GM03348 (cell line): ENCODE measurements at regions not wholly inside any gene's neighbourhood (a gene's known extent, or its start where the extent isn't known, plus 50 kb on each side); places are given as distances from the start of the nearest gene placed in this dataset.
A peak's percentile ranks its signal among the peaks of the same experiment; 100 is the strongest.
"Not testable (repeated sequence)": the region's sequence is repeated elsewhere in the genome, so short reads cannot be mapped to it uniquely, and the experiment has no call there.

Experiments used
- DNase-seq: peaks from one replicate; pipeline ENCODE4 v3.0.0; 2012; ENCODE audit warnings: low spot score

DNA sequence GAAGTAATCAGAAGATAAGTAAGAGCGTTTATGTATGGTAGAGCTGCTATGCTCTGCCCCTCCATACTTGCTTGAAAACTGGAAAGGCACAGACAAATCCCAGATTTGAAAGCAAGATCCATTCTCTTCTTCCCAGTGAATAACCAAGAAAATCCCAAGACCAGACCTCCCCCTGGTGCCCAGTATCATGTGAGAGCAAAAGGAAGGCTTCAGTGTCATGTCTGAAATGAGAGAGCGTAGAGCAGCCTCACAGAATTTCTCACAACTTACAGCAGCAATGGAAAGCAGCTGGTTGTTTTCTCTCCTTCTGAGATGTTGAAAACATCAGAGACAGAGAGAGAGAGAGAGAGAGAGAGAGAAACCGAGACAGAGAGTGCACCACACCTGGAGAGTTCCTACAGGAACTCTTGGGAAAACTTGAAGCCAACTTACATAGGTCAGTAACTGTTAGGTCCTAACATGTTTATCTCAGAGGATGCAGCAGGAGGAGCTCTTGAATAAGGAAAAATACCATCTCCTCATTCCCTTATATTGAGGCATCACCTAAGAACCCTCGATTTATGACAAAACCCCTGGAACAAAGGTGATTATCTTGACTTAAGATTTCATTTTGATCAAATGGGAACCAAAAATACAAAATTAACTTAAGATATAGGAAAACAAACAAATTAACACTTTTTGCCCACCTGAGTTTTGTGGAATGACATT is 273.3 kb downstream of the NSUN3 start:
- peak; percentile 42 for DNase-seq

DNA sequence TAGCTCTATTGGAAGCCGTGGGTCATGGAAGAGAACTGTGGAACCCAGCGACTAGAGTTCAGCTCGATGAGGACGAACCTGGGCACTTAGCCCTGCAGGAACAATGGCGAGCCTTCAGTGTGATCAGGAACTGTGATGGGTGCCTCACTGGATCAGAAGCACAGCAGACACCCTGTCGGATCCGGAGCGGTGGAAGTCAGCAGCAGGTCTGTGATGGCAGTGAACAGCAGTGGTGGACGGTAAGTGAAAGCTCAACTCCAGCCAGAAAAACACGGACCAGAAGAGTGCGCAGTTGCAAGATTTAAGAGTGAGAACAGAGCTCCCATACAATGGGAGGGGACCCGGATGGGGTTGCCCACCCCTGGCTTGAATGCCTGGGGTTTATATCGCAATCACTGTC is 282.2 kb downstream of the NSUN3 start:
- DNase-seq = no peak

DNA sequence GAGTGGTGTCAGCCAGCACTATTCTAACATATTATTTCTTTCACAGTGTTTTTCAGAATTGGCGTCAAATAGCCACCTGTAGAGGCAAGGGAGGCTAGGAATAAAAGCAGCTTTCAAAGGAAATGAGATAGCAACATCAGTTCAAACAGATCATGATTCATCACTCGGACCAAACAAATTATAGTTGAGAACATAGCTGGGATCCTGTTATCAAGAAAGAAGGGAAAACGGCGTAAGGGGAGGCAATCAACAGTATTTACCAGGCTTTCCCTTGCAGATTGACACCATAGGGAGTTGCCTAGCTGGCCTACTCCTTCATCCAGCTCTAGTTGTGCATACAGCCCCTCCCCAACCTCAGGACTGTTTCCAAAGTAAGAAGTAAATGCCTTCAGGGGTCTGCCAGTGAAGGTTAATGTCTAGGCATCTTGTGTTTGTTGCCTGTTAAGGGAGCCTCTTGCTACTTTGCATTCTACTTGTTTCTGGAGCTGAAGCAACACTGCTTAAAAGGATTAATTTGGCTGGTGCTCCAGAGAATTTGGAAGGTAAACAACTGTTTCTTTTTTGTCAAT is 286.5 kb downstream of the NSUN3 start:
- no peak for DNase-seq

DNA sequence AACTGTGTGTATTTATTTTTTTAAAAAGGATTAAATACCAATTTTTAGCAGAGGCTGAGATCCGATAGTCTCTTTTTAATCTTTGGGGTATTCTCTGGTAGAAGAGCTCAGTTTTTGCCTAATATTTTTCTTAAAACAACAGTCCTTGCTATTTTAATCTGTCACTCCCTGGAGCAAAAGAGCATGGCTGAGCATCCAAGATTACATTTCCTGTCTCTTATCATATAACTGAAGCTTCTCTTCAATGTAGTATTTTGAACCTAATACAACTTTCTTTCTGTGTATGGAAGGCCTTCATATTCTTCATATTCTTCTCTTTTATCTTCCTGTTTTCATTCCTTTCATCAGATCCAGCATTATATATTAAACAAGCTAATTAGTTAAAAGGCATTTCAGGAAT is 293.7 kb downstream of the NSUN3 start:
- DNase-seq = no peak

DNA sequence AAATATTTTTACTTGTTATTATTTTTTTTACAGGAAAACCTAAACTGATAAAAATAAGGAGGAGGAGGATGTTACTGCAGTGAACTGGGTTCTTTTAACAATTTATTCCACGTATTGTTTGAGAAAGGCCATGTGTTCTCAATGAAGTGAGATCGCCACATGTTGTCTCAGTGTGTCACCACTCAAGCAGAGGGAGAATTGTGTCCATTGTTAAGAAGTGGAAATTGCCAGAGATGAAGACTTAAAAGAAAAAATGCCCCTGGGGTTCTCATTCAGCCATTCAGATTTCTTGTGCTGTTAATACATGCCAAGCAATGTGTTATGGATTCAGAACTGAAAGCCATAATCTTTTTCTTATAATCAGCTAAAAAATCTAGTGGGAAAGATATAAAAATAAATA is 297.1 kb downstream of the NSUN3 start:
- no peak for DNase-seq

DNA sequence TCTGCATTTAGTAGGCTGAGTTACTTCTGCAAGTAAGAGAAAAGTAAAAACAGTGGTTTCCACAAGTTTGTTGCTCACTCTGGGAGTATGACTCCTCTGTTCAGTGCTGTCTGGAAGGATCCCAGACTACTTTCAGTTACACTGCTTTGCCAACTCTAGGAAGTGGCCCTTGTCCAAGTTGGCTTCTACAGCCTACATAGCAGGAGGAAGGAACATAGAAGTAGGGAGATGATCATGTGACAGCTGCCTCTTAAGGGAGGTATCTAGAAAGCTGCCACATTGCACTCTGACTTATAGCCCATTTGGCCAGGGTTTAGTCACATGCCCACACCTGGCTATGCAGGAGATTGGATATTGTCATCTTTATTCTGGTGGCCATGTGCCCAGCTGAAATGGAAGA is 298.1 kb downstream of the NSUN3 start:
- DNase-seq = no peak

DNA sequence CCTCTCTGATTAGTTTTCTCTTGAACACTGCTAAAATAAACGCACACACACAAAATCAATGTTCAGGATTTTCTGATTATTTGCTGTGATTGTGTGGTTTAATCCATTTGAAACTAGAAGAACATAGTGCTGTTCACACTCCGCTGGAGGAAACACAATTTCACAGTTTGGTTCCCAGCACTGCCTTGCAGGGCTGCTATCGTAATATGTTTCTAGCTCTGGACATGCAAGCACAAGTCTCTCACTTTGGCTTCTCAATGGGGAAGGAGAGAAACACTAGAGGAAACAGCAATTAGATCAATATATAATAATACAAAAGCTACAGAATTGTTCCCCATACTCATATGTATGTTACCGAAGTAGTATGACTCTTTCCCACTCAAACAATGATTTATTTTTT is 299.5 kb downstream of the NSUN3 start:
- DNase-seq = no peak

DNA sequence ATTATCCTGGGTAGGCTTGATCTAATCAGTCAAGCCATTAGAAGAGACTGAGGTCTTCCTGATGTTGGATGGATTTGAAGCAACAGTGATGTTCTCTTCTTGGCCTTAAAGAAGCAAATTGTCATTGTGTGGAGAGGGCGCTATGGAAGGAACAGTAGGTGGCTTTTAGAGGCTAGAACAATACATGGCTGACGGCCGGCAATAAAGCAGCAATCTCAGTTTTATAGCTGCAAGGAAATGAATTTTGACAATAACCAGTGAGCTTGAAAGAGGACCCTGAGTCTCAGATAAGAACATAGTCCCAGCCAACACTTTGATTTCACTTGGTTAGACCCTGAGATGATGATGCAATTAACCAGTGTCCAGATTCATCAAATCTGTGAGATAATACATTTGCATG is 302.1 kb downstream of the NSUN3 start:
- no peak for DNase-seq

DNA sequence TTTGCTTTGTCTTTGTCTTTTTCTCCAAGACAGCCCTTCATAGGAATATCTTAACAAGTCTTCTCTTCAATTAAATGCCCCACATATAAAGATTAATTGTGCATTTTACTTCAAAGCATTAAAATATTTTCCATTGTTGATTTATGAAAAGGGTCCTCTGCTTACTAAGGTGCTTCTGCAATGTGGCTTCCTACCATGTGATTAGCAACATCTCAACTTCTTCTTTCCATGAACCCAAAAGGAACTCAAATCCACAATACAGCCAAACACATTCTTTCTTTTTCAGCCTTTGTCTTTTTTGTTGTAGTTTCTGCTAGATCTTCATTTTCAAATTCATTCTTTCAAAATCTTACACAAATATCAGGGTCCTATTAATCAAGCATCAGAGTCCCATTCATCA is 309.2 kb downstream of the NSUN3 start:
- no peak for DNase-seq

DNA sequence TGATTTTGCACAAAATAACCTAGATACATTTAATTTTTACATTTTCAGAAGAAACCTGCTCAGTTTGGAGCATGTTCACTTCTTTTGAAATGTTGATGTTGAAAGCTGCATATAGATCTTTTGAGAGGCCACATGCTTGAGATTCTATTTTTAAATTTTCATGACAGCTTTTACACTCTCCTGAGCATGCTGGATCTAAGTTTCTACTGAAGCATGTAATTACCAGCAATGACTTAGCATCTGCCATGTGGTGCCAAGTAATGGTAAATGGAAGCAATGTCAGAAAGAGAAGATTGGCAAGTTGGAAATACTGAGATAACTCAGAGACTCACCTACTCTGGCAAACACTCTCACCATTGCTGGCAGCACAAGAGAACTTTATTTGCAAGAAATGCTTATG is 310.6 kb downstream of the NSUN3 start:
- DNase-seq = no peak

DNA sequence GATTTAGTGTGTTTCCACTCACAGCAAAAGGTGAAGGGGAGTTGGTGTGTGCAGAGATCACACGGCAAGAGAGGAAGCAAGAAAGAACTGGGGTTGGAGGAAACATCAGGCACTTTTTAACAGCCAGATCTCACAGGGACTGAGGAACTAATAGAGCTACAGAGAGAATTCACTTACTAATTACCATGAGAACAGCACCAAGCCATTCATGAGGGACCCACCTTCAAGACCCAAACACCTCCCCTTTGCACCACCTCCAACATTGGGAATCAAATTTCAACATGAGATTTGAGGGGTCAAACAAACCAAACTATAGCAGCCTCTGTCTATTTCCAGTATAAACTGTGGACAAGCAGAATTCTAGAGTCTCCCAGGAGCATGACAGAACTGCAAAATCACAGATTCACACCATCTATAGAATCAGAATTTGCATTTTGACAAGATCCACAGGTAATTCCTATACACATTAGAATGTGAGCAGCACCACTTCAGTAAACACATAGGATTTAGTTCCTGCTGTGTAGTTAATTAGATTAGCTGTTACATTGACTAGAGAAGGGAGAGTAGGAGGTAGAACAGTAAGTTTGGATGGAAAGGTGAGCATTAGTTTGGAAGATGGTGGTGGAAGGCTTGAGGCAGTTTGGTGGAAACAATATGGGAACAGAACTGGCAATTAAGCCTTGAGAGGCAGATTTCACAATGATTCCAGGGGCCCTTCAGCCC is 311.7 kb downstream of the NSUN3 start:
- DNase-seq = no peak

DNA sequence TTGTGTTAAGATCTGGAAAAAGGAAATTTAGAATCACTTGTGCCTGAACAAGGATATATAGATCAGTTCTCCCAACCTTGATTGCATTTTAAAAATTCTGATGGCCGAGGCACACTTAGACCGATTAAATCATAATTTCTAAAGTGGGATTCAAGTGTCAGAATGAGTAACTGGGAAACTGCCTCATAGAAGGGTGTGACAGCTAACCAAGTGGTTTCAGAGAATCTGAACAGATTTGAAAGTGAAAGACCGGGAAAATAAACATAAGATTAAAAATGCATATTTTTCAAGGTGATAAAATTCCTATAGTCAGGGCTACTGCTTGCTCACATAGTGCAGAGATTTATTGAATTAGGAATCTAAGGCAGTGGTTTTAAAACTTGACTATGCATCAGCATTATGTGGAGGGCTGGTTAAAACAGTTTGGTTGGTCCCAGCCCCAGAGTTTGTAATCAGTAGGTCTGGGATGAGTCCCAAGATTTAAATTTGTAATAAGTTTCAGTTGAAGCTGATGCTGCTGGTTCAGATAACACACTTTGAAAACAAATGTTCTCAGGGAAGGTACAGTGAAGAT is 314.3 kb downstream of the NSUN3 start:
- not testable (repeated sequence) for DNase-seq

DNA sequence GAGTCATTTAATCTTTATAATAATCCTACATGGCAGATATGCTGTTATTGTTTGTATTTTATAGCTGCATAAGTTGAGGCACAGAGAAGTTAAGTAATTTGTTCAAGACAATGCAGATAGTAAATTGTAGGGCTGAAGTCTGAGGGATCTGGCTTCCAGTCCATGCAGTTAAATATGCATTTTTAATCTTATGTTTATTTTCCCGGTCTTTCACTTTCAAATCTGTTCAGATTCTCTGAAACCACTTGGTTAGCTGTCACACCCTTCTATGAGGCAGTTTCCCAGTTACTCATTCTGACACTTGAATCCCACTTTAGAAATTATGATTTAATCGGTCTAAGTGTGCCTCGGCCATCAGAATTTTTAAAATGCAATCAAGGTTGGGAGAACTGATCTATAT is 315.0 kb downstream of the NSUN3 start:
- not testable (repeated sequence) for DNase-seq

DNA sequence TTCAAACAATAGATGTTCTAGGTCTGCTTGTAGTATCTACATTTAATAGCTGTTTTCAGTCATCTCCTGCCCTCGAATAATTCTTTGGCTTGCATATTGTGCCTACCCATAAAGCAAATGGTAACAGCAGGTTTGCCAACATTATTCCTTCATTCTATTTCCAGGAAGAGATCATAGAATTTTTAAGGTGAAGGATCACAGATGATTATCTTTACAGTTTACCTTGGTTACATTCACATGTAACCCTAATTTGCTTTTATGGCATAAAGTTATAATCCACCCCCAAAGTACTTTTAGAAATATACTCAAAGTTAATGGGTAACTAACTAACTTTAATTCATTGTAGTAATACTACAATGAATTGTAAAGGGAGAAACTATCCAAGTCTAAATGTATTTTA is 315.5 kb downstream of the NSUN3 start:
- no peak for DNase-seq

DNA sequence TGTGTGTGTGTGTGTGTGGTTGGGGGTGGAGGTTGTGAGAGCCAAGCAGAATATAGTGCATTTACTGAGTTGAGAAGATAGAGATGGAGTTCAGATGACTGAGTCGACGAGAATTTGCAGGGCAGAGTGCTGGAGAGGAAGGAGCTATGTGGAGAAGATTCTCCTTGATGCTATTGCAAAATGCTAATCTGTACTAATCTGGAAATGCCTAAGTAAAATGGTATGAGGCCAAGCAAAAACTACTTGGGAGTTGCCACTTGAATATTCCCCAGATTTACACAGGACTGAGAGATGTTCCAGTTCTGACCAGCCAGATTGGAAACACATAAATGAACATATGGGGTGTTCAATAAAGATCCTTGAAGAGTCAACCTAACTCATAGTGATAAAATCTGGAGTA is 316.4 kb downstream of the NSUN3 start:
- no peak for DNase-seq

DNA sequence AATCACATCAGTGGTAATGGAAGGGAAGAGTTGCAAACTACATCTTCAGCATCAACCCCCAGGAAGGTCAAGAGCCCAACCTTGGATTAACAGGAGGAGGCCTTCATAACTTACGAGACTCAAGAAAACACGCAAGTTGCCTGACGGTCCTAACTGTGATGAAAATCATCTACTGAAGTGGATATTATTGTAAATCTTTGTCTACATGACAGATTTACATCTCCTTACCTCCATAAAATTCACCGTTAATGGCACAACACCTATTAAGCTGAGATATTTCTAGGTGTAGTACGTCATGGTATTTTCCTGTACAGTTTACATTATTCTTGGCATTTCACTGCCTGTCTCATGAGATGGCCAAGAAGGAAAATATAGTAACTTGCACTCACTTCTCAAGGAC is 332.0 kb downstream of the NSUN3 start:
- DNase-seq = no peak

DNA sequence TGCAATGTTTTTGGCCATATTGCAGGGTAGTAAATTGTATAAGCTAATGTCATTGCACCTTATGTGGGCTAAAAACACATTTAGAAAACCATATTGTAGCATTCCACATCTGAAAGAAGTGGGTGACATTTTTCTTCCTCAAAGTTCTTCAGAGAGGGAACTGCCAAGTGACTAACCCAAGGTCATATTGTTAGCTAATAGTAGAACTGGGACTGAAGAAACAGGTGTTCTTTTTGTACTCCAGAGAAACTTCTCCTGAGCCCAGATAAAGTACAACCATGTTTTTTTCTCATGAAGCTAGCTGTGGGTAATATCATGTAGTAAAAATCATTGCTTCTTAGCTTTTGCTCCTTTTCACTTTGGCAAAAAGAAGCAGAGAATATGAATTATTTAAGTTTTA is 333.0 kb downstream of the NSUN3 start:
- no peak for DNase-seq

DNA sequence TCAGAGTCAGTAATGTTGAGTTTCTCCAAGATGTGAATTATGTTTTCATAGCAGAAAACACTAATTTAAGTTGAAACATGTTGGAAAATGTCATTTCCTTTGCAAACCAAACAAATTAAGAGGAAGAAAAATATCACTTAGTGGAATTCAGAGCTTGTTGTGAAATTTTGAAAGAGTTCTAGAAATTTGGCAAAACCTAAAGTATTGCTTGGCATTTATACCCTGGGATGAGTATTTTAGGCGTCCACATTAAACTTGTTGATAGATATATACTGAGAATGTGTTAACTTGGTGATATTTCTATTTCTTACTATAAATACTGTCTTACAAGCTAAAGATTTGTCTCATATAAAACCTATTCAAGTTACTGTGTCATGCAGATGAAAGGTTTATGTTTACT is 335.2 kb downstream of the NSUN3 start:
- no peak for DNase-seq

DNA sequence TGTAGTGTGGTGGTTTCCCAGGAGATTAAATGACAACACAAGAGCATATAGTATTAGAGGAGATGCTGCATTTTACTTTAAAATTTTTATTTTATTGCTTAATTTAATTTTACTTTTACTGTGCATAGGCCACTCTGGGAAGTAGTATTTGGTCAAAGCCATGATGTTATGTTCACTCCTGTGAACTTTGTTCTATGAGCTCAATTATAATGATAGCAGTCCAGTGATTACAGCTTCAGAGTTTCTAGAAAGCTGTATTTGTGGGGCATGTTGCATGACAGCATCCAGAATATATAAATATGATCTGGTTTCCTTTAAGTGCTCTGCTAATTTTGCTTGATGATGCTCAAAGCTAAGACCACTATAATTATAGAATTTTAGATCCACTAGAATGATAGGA is 338.6 kb downstream of the NSUN3 start:
- no peak for DNase-seq

DNA sequence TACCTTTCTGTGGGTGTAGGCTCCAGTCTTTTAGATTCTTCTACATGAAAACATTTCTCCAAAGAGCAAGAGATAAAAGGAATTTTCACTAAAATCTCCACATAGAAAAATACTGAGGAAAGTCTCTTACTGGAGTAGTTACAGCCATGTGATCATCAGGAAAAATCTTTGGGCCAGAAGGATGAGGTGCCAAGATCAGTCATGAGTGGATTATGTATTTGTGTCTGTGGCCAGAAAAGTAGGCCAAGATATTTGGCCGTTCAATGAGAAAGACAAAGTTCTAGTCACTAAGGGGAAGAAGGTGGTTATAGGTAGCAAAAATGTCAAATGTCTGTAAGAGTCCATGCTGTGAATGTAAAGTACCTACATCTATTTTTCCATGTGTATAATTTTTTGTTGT is 339.3 kb downstream of the NSUN3 start:
- no peak for DNase-seq

DNA sequence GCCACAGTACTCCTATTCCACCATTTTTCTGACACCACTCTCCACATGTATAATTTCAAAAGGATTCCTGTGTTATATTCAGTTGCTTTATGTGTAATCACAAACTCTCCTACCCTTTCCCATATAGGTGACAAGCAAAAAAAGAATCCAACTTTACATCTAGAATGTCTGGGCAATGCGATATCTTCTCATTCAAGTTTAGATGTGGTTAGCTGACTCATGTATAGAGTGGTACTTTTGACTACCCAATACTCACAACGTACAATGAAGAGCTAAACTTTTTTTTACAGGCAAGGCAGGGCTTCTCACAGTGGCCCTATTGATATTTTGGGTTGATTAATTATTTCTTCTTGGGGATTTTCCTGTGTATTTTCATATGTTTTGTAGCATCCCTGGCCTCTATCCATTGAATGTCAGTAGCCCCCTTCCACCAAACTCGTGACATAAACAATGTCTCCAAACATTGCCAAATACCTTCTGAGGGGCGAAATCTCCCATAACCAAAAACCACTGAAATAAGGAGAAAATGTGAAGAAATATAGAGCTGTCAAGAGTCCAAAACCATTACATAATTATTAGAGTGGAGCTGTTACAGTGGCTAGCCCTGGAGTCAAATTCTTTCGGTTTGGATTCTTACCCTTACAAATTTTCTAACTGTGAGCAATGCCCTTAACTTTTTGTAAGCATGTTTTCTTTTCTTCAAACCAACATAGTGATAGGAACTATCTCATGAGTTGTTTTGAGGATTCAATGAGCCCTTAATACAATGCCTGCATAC is 342.6 kb downstream of the NSUN3 start:
- DNase-seq = no peak

DNA sequence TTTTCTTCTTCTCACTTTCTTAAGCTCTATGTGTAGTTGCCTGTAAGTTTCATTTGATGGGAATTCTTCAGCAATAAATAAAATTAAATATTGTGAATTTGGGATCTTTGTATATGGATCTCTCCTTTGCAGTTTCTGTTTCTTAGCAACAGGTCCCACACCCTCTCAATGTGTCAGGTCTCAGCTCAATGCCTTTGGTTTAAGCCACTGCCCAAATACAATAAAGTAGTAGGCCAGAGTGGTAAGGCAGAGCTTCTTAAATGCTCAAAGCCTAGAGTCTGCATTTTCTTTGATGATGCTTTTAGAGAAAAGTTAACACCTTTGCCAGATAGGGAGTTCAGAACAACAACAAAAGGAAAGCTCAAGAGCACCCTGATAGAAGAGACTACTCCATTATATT is 343.7 kb downstream of the NSUN3 start:
- no peak for DNase-seq

DNA sequence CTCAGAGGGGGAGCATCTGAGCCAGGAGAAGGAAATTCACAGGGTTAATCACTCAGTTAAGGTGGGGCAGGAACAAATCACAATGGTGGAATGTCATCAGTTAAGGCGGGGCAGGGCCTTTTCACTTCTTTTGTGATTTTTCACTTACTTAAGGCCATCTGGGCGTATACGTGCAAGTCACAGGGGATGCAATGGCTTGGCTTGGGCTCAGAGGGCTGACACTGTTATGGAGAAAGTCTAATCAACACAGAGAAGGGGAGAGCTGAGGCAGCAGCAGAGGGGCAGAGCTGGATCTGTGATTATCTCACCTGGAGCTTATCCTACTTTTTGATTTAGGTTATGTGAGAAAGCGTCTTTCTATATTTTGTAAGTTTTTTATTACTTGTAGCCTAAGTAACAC is 350.1 kb downstream of the NSUN3 start:
- DNase-seq = not testable (repeated sequence)
